ENCODE measurements at regions not wholly inside any gene's neighbourhood (a gene's known extent, or its start where the extent isn't known, plus 50 kb on each side); places are given as distances from the start of the nearest gene placed in this dataset.

- WGBS (ENCODE audit: insufficient coverage): 77% methylated on average over 2 of the region's 2 CpGs
- Histone ChIP-seq H3K27me3 (ENCODE audit: control insufficient read depth, insufficient read depth, low read length) (no peaks in the 10 kb centered on the region), H3K4me3 (ENCODE audit: low read length) (no peak overlapping the region), H3K27ac (ENCODE audit: low read length) (no peak overlapping the region), H3K4me1 (ENCODE audit: control insufficient read depth, insufficient read depth, low read length) (no peaks in the 10 kb centered on the region), H3K36me3 (ENCODE audit: control insufficient read depth, insufficient read depth, low read length) (no peaks in the 10 kb centered on the region), H3K9me3 (ENCODE audit: control insufficient read depth, insufficient read depth, low read length) (no peaks in the 10 kb centered on the region)
- H3K4me3 Mint-ChIP-seq: no peak overlapping the region
- DNase-seq: no peak
- no peak for ATAC-seq
- peaks cover 14 to 17% of the 10 kb centered on the region in 2 donors for H3K9me3 Mint-ChIP-seq
- intact Hi-C loops (cut with micrococcal nuclease): no loop called here
- H3K36me3 Mint-ChIP-seq: no peaks in the 10 kb centered on the region
- H3K4me1 Mint-ChIP-seq: no peaks in the 10 kb centered on the region
- no peak overlapping the region for H3K27ac Mint-ChIP-seq
- no peaks in the 10 kb centered on the region for H3K27me3 Mint-ChIP-seq (ENCODE audit: low read depth in 2 of 2)
- TF ChIP-seq CTCF (IDR thresholded peaks at IDR 0.05): no peak
Measured at GRCh38 chr2:17398770-17399169, 119.5 kb downstream of the RAD51AP2 start.

GRCh38 chr2:17388798-17389197 lies 129.4 kb downstream of the RAD51AP2 start:
- H3K4me1 Mint-ChIP-seq: no peaks in the 10 kb centered on the region
- H3K36me3 Mint-ChIP-seq: no peaks in the 10 kb centered on the region
- H3K4me3 ChIP-seq (ENCODE audit: low read length): no peak overlapping the region
- peaks cover 13 to 14% of the 10 kb centered on the region in 2 donors for H3K9me3 Mint-ChIP-seq
- DNase-seq (no peak), ATAC-seq (no peak)
- no peak overlapping the region for H3K27ac Mint-ChIP-seq
- no peaks in the 10 kb centered on the region for H3K27me3 Mint-ChIP-seq (ENCODE audit: low read depth in 2 of 2)
- H3K4me1 ChIP-seq (ENCODE audit: control insufficient read depth, insufficient read depth, low read length): no peaks in the 10 kb centered on the region
- no peaks in the 10 kb centered on the region for H3K27me3 ChIP-seq (ENCODE audit: control insufficient read depth, insufficient read depth, low read length)
- no peak overlapping the region for H3K4me3 Mint-ChIP-seq
- no peak for TF ChIP-seq CTCF (IDR thresholded peaks at IDR 0.05)
- no peaks in the 10 kb centered on the region for H3K36me3 ChIP-seq (ENCODE audit: control insufficient read depth, insufficient read depth, low read length)
- no peak overlapping the region for H3K27ac ChIP-seq (ENCODE audit: low read length)
- intact Hi-C loops (cut with micrococcal nuclease): no loop called here
- H3K9me3 ChIP-seq (ENCODE audit: control insufficient read depth, insufficient read depth, low read length): no peaks in the 10 kb centered on the region

- no peak overlapping the region for H3K4me3 ChIP-seq (ENCODE audit: low read length)
- Mint-ChIP-seq H3K4me1 (no peaks in the 10 kb centered on the region), H3K27ac (no peak overlapping the region), H3K9me3 (peaks cover 10 to 13% of the 10 kb centered on the region in 2 donors), H3K4me3 (no peak overlapping the region), H3K27me3 (ENCODE audit: low read depth in 2 of 2) (no peaks in the 10 kb centered on the region), H3K36me3 (no peaks in the 10 kb centered on the region)
- H3K36me3 ChIP-seq (ENCODE audit: control insufficient read depth, insufficient read depth, low read length): no peaks in the 10 kb centered on the region
- no peaks in the 10 kb centered on the region for H3K9me3 ChIP-seq (ENCODE audit: control insufficient read depth, insufficient read depth, low read length)
- DNase-seq: no peak
- no peak for ATAC-seq
- no peaks in the 10 kb centered on the region for H3K4me1 ChIP-seq (ENCODE audit: control insufficient read depth, insufficient read depth, low read length)
- intact Hi-C loops (cut with micrococcal nuclease): no loop called here
- no peak overlapping the region for H3K27ac ChIP-seq (ENCODE audit: low read length)
- no peaks in the 10 kb centered on the region for H3K27me3 ChIP-seq (ENCODE audit: control insufficient read depth, insufficient read depth, low read length)
- WGBS (ENCODE audit: insufficient coverage): 56% methylated on average over 2 of the region's 2 CpGs
- no peak for TF ChIP-seq CTCF (IDR thresholded peaks at IDR 0.05)
Measured at GRCh38 chr2:17387591-17387990, 130.6 kb downstream of the RAD51AP2 start.

GRCh38 chr2:17386771-17387170 lies 131.5 kb downstream of the RAD51AP2 start:
- Histone ChIP-seq H3K36me3 (ENCODE audit: control insufficient read depth, insufficient read depth, low read length) (no peaks in the 10 kb centered on the region), H3K27me3 (ENCODE audit: control insufficient read depth, insufficient read depth, low read length) (no peaks in the 10 kb centered on the region), H3K27ac (ENCODE audit: low read length) (no peak overlapping the region), H3K9me3 (ENCODE audit: control insufficient read depth, insufficient read depth, low read length) (no peaks in the 10 kb centered on the region), H3K4me1 (ENCODE audit: control insufficient read depth, insufficient read depth, low read length) (no peaks in the 10 kb centered on the region), H3K4me3 (ENCODE audit: low read length) (no peak overlapping the region)
- H3K27ac Mint-ChIP-seq: no peak overlapping the region
- TF ChIP-seq CTCF (IDR thresholded peaks at IDR 0.05): no peak
- DNase-seq (no peak), ATAC-seq (no peak)
- H3K4me1 Mint-ChIP-seq: no peaks in the 10 kb centered on the region
- 95% methylated on average over 2 of the region's 2 CpGs for WGBS (ENCODE audit: insufficient coverage)
- H3K27me3 Mint-ChIP-seq (ENCODE audit: low read depth in 2 of 2): no peaks in the 10 kb centered on the region
- intact Hi-C loops (cut with micrococcal nuclease): no loop called here
- no peaks in the 10 kb centered on the region for H3K36me3 Mint-ChIP-seq
- H3K4me3 Mint-ChIP-seq: no peak overlapping the region
- H3K9me3 Mint-ChIP-seq: peaks cover 10% of the 10 kb centered on the region in 2 donors
